IMR-90 (cell line): ENCODE measurements at regions not wholly inside any gene's neighbourhood (a gene's known extent, or its start where the extent isn't known, plus 50 kb on each side); places are given as distances from the start of the nearest gene placed in this dataset.

Experiments used
- ATAC-seq: fragments of 200-7000 bp; cut with Tn5 transposase; 2 replicates; pipeline ENCODE4 v1.9.1; 2020; ENCODE audit warnings: low read depth, mild to moderate bottlenecking, moderate library complexity
- BruUV-seq: library from RNA; stranded (reverse); fragments of 400-500 nt; replicated peaks from 2 replicates; lab custom pipeline; 2021; lab: Mats Ljungman, UMichigan
- CTCF ChIA-PET: fragments of 300-600 bp; formaldehyde crosslinking; extraction: SDS; loops from one replicate; lab custom pipeline; 2021; ENCODE audit warnings: antibody characterized with exemption; lab: Yijun Ruan, JAX
- POLR2A ChIA-PET: fragments of 300-600 bp; sonication (Branson Sonifier 250); formaldehyde crosslinking; loops from one replicate; lab custom pipeline; 2022; ENCODE audit warnings: antibody characterized with exemption; ENCODE audit not compliant: unreplicated experiment; lab: Charles Lee
- DNase-seq: peaks from one replicate; pipeline ENCODE4 v3.0.0; 2013
- H2AFZ ChIP-seq: replicated peaks from 2 replicates; pipeline ENCODE3; 2013; ENCODE audit warnings: low read length, mild to moderate bottlenecking; ENCODE audit not compliant: poor library complexity
- H2AK5ac ChIP-seq: 2 replicates; pipeline ENCODE4 v1.6.1; 2013; ENCODE audit warnings: low read depth, low read length, inconsistent platforms
- H2AK9ac ChIP-seq: replicated peaks from 2 replicates; pipeline ENCODE3; 2013; ENCODE audit warnings: mild to moderate bottlenecking, low read depth, low read length, moderate library complexity; ENCODE audit not compliant: poor library complexity
- H2BK120ac ChIP-seq: 2 replicates; pipeline ENCODE4 v1.6.1; 2013; ENCODE audit warnings: low read depth, low read length, inconsistent platforms
- H2BK15ac ChIP-seq: 3 replicates; pipeline ENCODE4 v1.6.1; 2013; ENCODE audit warnings: low read depth, low read length, inconsistent platforms
- H2BK20ac ChIP-seq: 2 replicates; pipeline ENCODE4 v1.6.1; 2013; ENCODE audit warnings: low read depth, mild to moderate bottlenecking, inconsistent platforms, low read length, moderate library complexity
- H2BK5ac ChIP-seq: 2 replicates; pipeline ENCODE4 v1.6.1; 2013; ENCODE audit warnings: mild to moderate bottlenecking, low read depth, low read length, inconsistent platforms; ENCODE audit not compliant: poor library complexity, severe bottlenecking
- H3K14ac ChIP-seq: replicated peaks from 2 replicates; pipeline ENCODE4 v1.6.1; 2013; ENCODE audit warnings: low read depth, low read length, inconsistent platforms
- H3K18ac ChIP-seq: 2 replicates; pipeline ENCODE4 v1.6.1; 2013; ENCODE audit warnings: low read depth, low read length, control low read depth
- H3K23ac ChIP-seq: 2 replicates; pipeline ENCODE4 v1.6.1; 2013; ENCODE audit warnings: low read depth, low read length, inconsistent platforms
- H3K27ac ChIP-seq: 2 replicates; pipeline ENCODE4 v1.5.1; 2013; ENCODE audit warnings: mild to moderate bottlenecking, control low read depth, low read length; ENCODE audit not compliant: insufficient read depth
- H3K27me3 ChIP-seq: 2 replicates; pipeline ENCODE4 v1.6.1; 2013; ENCODE audit warnings: low read length; ENCODE audit not compliant: control insufficient read depth, insufficient read depth
- H3K36me3 ChIP-seq: 2 replicates; pipeline ENCODE4 v1.6.1; 2013; ENCODE audit warnings: low read length, mixed read lengths; ENCODE audit not compliant: control insufficient read depth, insufficient read depth
- H3K4ac ChIP-seq: 2 replicates; pipeline ENCODE4 v1.6.1; 2013; ENCODE audit warnings: low read depth, low read length, inconsistent platforms
- H3K4me1 ChIP-seq: 2 replicates; pipeline ENCODE4 v1.6.1; 2013; ENCODE audit warnings: low read length, mixed read lengths; ENCODE audit not compliant: control insufficient read depth, insufficient read depth
- H3K4me2 ChIP-seq: 2 replicates; pipeline ENCODE4 v1.6.1; 2013; ENCODE audit warnings: low read depth, mild to moderate bottlenecking, control low read depth, low read length, moderate library complexity
- H3K4me3 ChIP-seq: 2 replicates; pipeline ENCODE4 v1.5.1; 2013; ENCODE audit warnings: low read depth, mild to moderate bottlenecking, control low read depth, low read length, moderate library complexity; ENCODE audit not compliant: insufficient read depth
- H3K56ac ChIP-seq: 2 replicates; pipeline ENCODE4 v1.6.1; 2013; ENCODE audit warnings: low read length, inconsistent platforms; ENCODE audit not compliant: insufficient read depth; ENCODE audit errors: extremely low read depth
- H3K79me1 ChIP-seq, 2 experiments: 2 replicates each; pipeline ENCODE4 v1.6.1; 2013; ENCODE audit warnings: low read length in 2 of 2, inconsistent platforms in 1 of 2, low read depth in 1 of 2
- H3K9ac ChIP-seq: 2 replicates; pipeline ENCODE4 v1.6.1; 2013; ENCODE audit warnings: low read depth, low read length, control low read depth
- H3K9me1 ChIP-seq: 2 replicates; pipeline ENCODE4 v1.6.1; 2013; ENCODE audit warnings: low read length, inconsistent platforms; ENCODE audit not compliant: insufficient read depth
- H3K9me3 ChIP-seq: 2 replicates; pipeline ENCODE4 v1.6.1; 2013; ENCODE audit warnings: low read length; ENCODE audit not compliant: control insufficient read depth, insufficient read depth
- H4K20me1 ChIP-seq: 2 replicates; pipeline ENCODE4 v1.6.1; 2013; ENCODE audit warnings: low read length, inconsistent platforms; ENCODE audit not compliant: insufficient read depth
- H4K5ac ChIP-seq: 2 replicates; pipeline ENCODE4 v1.6.1; 2013; ENCODE audit warnings: mild to moderate bottlenecking, low read depth, low read length, control low read depth
- H4K8ac ChIP-seq, 2 experiments: 2 replicates each; pipeline ENCODE4 v1.6.1; 2013; ENCODE audit warnings: low read depth in 2 of 2, low read length in 2 of 2, control low read depth in 1 of 2, inconsistent platforms in 1 of 2
- H4K91ac ChIP-seq: 2 replicates; pipeline ENCODE4 v1.6.1; 2013; ENCODE audit warnings: low read depth, low read length, inconsistent platforms; ENCODE audit not compliant: insufficient read depth
- BHLHE40 ChIP-seq: fragments of 150-350 bp; IDR thresholded peaks from 2 replicates; pipeline ENCODE4 v1.6.1; 2016; ENCODE audit warnings: mild to moderate bottlenecking, low read depth, low read length
- CEBPB ChIP-seq: IDR thresholded peaks from 2 replicates; pipeline ENCODE4 v1.6.1; 2012; ENCODE audit warnings: low read depth, low read length, improper control_type of control experiment
- ELK1 ChIP-seq: fragments of 150-350 bp; IDR thresholded peaks from 2 replicates; pipeline ENCODE4 v1.6.1; 2016; ENCODE audit warnings: low read depth, mild to moderate bottlenecking, low read length, moderate library complexity, borderline replicate concordance
- FOS ChIP-seq: fragments of 150-350 bp; IDR thresholded peaks from 2 replicates; pipeline ENCODE4 v1.6.1; 2016; ENCODE audit warnings: low read depth, low read length
- MAZ ChIP-seq: IDR thresholded peaks from 2 replicates; pipeline ENCODE4 v1.6.1; 2012; ENCODE audit warnings: low read depth, mild to moderate bottlenecking, low read length, improper control_type of control experiment, moderate library complexity, borderline replicate concordance
- MXI1 ChIP-seq: IDR thresholded peaks from 2 replicates; pipeline ENCODE4 v1.6.1; 2012; ENCODE audit warnings: low read depth, mild to moderate bottlenecking, low read length, moderate library complexity, borderline replicate concordance
- NFE2L2 ChIP-seq: fragments of 150-350 bp; IDR thresholded peaks from 2 replicates; pipeline ENCODE4 v1.6.1; 2016; ENCODE audit warnings: low read depth, mild to moderate bottlenecking, low read length
- POLR2A ChIP-seq: IDR thresholded peaks from 2 replicates; pipeline ENCODE4 v1.6.1; 2012; ENCODE audit warnings: mild to moderate bottlenecking, low read depth, low read length
- RAD21 ChIP-seq: IDR thresholded peaks from 2 replicates; pipeline ENCODE4 v1.6.1; 2012; ENCODE audit warnings: low read length, improper control_type of control experiment
- RCOR1 ChIP-seq: IDR thresholded peaks from 2 replicates; pipeline ENCODE4 v1.6.1; 2012; ENCODE audit warnings: mild to moderate bottlenecking, low read length, improper control_type of control experiment; ENCODE audit not compliant: insufficient replicate concordance
- RFX5 ChIP-seq: IDR thresholded peaks from 2 replicates; pipeline ENCODE4 v1.8.0; 2012; ENCODE audit warnings: low read depth, mild to moderate bottlenecking, low read length, moderate library complexity
- SMC3 ChIP-seq: fragments of 150-350 bp; IDR thresholded peaks from 2 replicates; pipeline ENCODE4 v1.6.1; 2016; ENCODE audit warnings: low read depth, mild to moderate bottlenecking, antibody characterized with exemption, low read length, moderate library complexity
- USF2 ChIP-seq: fragments of 150-350 bp; IDR thresholded peaks from 2 replicates; pipeline ENCODE4 v1.6.1; 2017; ENCODE audit warnings: mild to moderate bottlenecking, antibody characterized with exemption, low read length, low read depth
- dilution Hi-C: fragments of 300-500 bp; cut with HindIII; formaldehyde crosslinking; loops from one replicate; pipeline ENCODE4 v1.14.3; 2018; ENCODE audit warnings: low sequenced_read_pairs; ENCODE audit not compliant: unreplicated experiment
- in situ Hi-C: fragments of 300-500 bp; cut with MboI; formaldehyde crosslinking; loops from 3 replicates; pipeline ENCODE4 v1.14.3; 2019; ENCODE audit warnings: low sequenced_read_pairs, inconsistent platforms, mixed read lengths
- intact Hi-C: fragments of 100-400 bp; cut with micrococcal nuclease; formaldehyde crosslinking; loops from 2 replicates; pipeline ENCODE4 v1.10.0; 2022

- Histone ChIP-seq H4K91ac (no peak overlapping the region), H4K5ac (no peak overlapping the region), H2AFZ (no peak overlapping the region), H2BK120ac (no peak overlapping the region), H3K9me3 (no peaks in the 10 kb centered on the region), H4K8ac (no peak overlapping the region), H2AK5ac (no peak overlapping the region), H2AK9ac (no peak overlapping the region), H2BK20ac (no peak overlapping the region), H2BK5ac (no peak overlapping the region), H3K4me1 (no peaks in the 10 kb centered on the region), H3K4me3 (no peak overlapping the region), H2BK15ac (no peak overlapping the region), H3K56ac (no peak overlapping the region), H3K27ac (no peak overlapping the region), H3K9ac (no peak overlapping the region), H3K18ac (no peak overlapping the region), H3K4me2 (no peak overlapping the region), H3K79me1 (no peaks in the 10 kb centered on the region), H3K23ac (no peak overlapping the region), H3K14ac (no peak overlapping the region), H4K20me1 (no peaks in the 10 kb centered on the region), H3K36me3 (no peaks in the 10 kb centered on the region), H3K9me1 (no peaks in the 10 kb centered on the region), H3K4ac (no peak overlapping the region), H3K27me3 (peaks cover 8% of the 10 kb centered on the region)
- dilution Hi-C loops (no loop called here), in situ Hi-C loops (no loop called here), intact Hi-C loops (no loop called here)
- no peak for DNase-seq
- TF ChIP-seq RAD21: no peak
- TF ChIP-seq MAZ: no peak
- TF ChIP-seq RFX5: no peak
- TF ChIP-seq MXI1: no peak
- TF ChIP-seq CEBPB: no peak
- no peak for TF ChIP-seq USF2
- TF ChIP-seq SMC3: no peak
- no peak for TF ChIP-seq POLR2A
- no peak for TF ChIP-seq ELK1
- no peak for TF ChIP-seq BHLHE40
- no peak for TF ChIP-seq RCOR1
- TF ChIP-seq FOS: no peak
- TF ChIP-seq NFE2L2: no peak
- no peak for ATAC-seq
- ChIA-PET POLR2A (no interaction called here), CTCF (no interaction called here)
- no TSS peak for BruUV-seq
These were observed 203.0 kb upstream of the ADRA1B start for GRCh38 chr5:159713254-159713653.
